SW 1271 (cell line): ENCODE measurements at regions not wholly inside any gene's neighbourhood (a gene's known extent, or its start where the extent isn't known, plus 50 kb on each side); places are given as distances from the start of the nearest gene placed in this dataset.
"Not testable (repeated sequence)": the region's sequence is repeated elsewhere in the genome, so short reads cannot be mapped to it uniquely, and the experiment has no call there.

Experiments used
- DNase-seq, 2 experiments: peaks; one replicate each; lab custom pipeline; 2025; lab: John Stamatoyannopoulos, UW

DNA sequence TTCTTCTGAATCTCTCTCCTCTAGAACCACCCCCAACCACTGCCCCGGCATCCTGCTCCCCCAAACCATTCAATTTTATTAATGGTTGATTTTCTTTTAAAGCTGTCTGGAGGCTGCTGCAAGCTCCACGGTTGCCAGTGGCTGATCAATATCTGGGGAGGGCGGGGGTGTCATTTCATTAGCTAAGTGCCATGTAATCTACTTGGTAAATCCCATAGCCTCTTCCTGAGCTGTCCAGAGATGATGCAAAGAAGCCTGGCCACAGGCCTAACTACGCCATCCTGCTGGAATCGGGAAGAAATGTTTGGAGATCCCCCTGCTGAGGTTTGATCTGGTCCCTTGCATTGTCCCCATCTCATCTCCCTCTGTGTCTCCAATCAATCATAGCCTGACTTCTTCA, 440.1 kb downstream of the MIAT start:
- no peak for DNase-seq

DNA sequence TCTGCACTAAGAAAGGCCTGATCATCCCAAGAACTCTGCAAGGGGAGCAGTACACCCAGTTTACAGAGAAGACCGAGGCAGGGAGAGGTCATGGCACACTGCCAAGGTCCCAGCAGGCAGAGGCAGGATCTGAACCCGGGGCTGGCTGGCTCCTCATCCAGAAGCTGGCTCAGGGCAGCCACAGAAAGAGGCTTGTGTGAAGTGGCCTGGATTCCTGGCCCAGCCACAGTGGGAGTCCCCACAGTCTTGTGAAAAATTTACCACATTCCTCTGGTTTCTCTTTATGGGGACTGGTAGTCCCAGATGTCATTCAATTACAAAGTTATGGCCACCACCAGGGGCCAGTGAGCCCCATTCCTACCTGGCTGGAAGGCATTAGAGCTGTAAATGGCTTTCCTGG, 440.5 kb downstream of the MIAT start:
- DNase-seq, result no peak

DNA sequence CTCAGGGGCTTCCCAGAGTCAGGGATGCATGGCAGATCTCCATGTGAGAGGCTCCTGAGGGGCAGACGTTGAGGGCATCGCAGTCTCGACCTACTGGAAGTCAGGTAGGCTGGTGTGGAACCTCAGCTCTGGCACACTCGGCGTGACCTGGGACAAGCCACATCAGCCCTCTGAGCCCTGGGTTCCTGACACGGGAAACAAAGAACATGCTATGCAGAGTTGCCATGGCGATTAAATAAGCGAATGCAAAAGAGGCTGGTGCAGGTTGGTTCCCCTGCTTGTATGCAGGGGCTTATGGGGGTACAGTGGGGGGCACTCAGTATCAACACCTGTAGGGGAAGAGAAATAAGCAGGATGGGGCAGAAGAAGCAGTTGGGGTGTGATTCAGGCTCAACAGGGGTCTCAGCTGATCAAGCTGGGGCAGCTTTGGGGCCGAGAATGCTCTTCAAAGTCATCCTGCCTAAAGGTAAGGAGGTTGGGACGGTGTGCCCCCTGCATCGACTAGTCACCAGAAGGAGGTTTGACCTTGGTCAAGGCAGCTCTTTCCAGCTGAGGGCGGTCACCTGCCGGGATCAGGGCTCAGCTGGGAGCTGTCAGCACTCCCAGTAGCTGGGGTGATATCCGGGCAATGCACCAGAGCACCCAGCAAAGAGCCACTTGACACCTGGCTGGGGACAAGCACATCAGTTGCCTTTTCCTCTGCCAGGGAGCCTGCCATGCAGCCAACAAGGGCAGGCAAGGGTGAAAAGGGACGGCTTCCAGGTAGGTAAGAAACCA, 442.7 kb downstream of the MIAT start:
- DNase-seq, result no peak

DNA sequence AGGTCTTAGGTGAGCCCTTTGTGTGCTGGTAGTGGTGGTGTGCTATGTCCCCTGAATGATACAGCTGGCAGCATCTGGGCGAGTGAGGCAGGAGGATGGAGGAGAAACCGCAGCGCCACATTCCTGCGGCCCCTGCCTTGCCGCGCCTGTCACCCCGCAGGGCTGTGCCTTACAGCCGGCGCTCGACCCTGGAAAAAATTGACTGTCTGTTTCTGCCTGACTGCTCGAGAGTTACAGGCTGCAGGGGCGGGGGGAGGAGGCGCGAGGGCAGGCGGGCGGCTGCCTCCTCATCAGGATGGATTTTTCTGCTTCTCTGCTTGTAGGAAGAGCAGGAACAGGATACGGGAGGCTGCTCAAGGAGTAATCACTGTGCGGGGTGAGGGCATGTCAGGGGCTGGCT, 443.4 kb downstream of the MIAT start:
- no peak for DNase-seq

DNA sequence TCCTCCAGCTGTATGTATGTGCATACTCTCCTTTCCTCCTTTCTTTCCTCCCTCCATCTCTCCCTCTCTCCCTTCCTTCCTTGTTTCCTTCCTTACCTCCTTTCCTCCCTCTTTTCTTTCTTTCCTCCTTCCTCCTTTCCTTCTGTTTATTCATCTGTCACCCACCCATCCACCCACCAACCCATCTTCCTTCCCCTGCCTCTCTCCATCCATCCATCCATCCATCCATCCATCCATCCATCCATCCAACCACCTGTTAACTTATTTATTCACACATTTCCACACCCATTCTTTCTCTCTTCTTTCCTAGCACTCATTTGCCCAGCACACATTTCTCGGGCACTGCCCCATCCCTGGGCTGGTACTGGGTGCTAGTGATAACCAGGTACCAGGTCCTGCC, 443.9 kb downstream of the MIAT start:
- DNase-seq, result no peak

DNA sequence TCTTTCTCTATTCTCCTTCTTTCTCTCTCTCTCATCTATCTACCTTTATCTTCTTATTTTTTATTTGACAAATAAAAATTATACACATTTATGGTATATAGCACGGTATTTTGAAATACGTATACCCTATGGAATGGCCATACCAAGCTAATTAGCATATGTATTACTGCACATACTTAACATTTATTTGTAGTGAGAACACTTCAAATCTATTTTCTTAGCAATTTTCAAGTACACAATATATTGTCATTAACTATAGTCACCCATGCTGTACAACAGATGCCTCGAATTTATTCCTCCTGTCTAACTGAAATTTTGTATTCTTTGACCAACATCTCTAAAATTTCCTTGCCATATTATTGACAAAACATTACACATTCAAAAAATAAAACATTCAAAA, 447.1 kb downstream of the MIAT start:
- no peak for DNase-seq

DNA sequence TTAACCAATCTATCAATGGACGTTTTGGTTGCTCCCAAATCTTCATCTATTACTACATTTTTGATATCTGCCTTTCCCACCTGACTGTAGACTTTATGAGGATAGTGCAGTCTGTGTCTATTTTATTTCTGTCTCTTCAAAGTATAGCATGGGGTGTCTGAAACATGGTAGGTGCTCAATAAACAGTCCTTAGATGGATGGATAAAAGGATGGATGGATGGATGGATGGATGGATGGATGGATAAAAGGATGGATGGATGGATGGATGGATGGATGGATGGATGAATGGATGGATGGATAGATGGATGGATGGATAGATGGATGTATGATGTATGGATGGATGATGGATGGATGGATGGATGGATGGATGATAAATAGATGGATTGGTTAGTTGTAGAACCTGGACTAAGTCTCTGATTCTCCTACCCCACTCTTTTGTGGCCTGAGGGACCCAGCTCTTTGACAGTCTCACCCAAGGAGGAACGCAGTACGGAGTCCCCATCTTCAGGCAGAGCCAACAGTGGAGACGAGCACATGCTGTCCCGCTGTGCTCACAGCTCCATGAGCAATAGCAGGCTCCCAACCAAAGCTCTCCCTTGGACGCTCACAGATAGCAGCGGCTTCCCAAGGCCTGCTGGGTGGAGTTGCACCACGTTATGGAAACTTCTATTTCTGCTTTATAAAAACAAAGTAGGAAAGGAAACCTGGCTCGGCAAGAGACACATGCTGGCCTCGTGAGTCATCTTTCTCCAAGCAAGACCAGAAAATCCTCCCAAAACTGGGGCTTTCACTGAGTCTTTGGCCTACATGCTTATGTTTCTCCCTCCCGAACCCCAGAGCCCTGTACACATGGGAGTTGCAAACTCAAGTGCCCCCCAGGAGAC, 448.0 kb downstream of the MIAT start:
- no peak for DNase-seq

DNA sequence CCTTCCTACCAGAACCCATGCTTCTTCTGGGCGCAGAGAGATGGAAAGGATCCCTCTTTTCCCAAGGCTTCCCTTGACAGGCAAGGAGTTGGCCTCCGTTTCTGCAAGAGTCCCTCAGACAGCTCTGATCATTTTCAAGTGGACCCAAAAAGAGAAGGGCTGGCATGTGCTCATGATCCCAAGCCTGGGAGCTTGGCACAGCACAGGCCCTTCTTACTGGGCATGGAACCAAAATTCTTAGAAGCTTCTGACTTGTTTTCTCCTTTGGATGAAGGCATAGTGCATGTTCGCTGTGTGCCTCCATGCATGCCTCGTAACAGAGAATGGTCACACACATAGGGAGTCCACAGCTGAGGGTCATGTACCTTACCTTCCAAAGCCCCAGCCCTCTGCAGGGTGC, 449.6 kb downstream of the MIAT start:
- no peak for DNase-seq

DNA sequence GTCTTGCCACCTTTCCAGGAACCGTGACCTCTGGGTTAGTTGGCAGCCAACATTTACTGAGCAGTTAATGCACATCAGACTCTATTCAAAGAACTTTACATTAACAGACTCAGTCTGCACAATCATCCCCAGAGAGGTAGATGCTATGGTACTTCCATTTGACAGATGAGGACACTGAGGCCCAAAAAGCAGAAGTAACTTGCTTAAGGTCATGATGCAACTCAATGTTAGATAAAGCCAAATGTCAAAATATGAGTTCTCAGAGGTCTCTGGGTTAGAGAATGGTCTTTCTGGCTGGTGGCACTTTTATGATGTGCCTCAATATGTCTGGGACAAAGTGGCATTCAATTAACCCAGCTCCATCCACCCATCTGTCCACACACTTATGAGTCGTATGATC, 450.0 kb downstream of the MIAT start:
- DNase-seq, result no peak

DNA sequence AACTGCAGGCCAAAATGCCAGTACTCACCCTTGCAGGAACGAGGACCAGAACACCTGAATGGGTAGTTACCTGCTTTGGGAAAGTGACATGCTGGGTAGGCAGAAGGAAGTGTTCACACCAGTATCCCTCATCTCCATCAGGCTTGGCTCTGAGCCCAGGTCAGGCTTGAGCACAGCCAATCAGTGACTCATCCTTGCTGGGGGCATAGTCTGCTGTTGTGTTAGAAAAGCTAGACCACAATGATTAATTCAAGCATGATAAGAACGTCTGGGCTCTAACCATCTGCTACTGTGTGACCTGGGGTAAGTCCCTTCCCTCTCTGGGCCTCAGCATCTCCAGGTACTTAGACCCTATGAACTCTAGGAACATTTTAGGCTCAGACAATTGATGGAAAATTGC, 450.4 kb downstream of the MIAT start:
- DNase-seq, result peak; percentile 85 to 91

DNA sequence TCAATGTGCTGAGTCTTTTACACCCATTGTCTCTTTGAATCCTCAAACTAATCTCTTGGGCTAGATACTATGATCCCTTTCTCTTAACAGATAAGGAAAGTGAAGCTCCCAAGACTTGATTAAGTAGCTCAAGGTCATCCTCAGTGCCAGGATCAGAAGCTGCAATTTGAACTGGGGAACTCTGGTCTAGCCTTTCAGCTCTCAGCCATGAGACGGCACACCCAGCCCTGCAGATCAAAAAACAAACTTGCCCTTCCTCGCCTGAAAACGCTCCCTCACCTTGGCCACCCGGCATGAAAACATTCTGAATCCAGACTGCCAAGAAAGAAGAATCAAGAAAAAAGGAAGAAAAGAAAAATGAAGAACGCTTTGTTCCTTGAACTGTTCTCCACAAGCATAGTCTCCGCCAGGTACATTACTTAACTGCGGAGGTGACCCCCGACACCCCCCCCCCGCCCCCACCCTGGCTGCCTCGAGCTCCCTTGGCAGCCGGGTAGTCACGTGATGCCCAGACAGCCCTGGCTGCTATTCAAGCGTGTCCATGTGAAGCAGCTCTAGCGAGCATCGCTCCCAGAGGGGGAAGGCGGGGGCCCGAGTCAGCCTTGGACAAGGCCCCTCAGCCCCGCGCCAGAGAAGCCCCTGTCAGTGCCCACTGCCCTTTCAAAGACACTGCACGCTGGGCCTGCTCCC, 451.2 kb downstream of the MIAT start:
- no peak for DNase-seq

DNA sequence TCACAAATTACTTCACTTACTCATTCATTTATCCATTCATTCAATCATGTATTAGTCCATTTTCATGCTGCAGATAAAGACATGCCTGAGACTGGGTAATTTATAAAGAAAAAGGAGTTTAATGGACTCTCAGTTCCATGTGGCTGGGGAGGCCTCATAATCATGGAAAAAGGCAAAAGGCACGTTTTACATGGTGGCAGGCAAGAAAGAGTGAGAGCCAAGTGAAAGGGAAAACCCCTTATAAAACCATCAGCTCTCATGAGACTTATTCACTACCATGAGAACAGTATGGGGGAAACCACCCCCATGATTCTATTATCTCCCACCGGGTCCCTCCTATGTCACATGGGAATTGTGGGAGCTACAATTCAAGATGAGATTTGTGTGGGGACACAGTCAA, 452.0 kb downstream of the MIAT start:
- DNase-seq, result not testable (repeated sequence)

DNA sequence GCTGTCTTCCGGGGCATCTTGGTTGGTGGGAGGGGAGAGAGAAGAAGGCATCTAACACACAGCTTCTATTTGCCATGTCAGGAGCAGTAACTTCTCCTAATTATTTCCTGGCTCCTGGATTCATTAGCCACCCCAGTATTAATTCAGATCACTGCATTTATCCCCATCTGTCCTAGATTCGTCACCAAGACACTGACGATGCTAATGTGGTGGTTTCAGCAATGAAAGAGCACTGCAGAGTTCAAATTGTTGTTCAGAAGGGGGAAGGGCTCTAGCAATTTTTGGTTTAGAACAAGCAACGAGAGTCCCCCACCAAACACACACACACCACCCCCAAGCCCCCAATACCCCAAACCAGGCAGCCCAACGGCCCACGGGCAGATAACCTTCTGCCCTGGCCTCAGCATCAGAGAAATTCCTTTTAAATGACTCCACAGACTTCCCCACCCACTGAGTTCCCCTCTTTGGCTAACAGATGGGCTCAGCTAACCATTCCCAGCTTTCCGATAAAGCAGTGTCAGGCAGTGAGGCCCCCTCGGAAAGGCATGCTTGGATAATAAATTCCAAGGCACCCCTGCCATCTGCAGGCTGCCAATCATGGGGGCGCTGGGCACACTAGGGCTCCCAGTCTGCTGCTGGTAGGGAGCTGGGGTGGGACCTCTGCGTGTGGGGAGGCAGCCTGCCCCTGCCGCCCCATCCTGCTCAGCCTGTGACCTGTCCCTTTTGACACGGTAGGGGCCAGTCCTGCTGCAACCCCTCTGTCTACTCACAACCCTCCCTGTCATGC, 453.5 kb downstream of the MIAT start:
- DNase-seq, result peak; percentile 42 to 86

DNA sequence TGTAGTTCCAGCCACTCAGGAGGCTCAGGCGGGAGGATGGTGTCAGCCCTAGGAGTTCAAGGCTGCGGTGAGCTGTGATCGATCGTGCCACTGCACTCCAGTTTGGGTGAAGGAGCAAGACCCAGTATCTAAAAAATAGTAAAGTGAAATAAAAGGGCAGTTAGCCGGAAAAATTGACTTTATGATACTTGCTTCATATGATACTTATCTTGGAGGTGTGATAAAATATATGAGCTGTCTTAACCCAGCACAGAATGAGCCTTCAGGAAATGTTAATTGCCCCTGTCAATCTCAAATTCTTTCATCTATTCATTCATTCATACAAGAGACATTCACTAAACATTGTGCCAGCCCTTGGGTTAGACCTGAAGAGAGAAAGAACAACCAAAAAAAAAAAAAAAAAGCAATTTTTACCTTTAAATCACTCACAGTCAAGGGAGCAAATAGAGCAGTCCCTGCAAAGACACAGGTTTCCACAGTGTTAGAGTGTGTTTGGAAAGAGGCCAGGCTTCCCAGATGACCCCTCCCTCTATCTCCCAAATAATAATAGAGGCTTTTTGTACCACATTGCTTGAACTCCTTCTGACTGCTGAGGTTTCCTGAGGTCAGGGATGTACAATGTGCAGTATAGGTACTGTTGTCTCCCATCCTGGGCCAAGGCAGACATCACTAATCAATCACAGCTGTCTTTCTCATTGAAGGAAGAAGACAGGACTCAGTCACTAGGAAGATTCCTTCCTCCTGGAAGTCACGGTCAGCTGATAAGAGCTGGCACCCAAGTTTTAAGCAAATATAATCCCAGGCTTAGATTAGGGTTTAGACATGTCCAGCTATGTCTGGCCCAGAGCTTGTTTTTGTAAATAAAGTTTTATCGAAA, 454.6 kb downstream of the MIAT start:
- DNase-seq, result no peak

DNA sequence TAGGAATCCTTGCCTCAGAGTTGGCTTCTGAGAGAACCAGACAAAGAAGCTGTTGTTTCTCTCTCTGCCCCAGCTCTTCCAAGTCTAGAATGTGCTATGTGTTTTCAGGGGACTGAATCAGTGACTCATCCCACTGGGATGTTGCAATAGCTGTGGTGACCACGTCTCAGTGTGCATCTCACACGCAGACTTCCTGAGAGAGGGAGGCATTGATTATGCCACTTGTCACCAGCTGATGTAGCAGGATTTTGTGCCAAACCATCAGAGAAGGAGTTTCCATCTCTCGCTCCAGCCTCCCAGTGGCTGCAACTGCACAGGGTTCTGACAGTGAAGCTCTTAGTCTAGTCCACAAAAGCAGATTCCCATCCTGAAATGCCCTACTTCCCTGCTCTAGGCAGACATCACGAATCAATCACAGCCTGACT, 455.8 kb downstream of the MIAT start:
- DNase-seq, result peak; percentile 82 to 93

DNA sequence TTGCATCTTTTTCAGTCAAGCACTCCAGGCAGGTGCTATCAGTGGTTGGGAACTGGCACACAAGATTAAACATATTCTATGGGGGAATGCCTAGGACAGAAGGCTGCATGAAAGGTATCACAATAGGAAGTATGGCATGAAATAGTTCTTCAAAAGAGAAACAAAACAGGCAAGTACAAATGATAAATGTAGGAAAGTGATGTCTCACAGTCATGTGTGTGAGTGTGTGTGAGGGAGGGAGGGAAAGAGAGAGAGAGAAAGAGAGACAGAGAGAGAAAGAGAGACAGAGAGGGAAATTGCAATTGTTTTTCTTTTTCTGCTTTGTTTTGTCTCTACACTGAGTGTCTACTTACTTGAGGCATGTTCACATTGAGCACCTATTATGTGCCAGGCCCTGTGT, 456.3 kb downstream of the MIAT start:
- no peak for DNase-seq

DNA sequence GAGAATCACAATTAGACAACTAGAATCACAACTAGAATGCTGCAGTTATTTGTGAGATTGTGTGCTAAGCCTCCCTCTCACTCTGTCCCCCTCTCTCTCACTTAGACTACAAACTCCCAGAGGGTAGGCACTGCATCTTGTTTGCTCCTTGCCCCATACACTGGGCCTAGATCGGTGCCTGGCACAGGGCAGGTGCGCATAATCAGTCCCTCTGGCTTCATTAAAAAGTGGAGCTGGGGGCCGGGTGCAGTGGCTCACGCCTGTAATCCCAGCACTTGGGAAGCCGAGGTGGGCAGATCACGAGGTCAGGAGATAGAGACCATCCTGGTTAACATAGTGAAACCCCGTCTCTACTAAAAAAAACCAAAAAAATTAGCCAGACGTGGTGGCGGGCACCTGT, 456.8 kb downstream of the MIAT start:
- no peak for DNase-seq

DNA sequence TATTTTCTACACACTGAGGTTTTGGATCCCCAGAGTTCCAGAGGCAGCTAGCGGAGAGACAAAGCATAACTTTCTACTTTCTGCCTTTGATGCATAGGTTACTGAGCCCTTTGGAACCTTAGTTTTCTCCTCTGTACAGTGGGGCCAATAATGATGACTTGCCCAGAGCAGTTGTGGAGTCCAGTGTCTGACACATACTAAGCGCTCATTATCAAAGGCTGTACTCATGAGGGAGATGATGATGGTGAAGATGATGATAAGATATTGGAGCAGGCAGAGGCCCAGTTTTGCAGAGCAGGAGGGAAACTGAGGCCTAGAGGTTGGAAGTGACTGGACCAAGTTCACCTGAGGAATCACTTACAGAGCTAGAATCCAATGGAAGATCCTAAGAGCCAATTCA, 458.0 kb downstream of the MIAT start:
- DNase-seq, result no peak

DNA sequence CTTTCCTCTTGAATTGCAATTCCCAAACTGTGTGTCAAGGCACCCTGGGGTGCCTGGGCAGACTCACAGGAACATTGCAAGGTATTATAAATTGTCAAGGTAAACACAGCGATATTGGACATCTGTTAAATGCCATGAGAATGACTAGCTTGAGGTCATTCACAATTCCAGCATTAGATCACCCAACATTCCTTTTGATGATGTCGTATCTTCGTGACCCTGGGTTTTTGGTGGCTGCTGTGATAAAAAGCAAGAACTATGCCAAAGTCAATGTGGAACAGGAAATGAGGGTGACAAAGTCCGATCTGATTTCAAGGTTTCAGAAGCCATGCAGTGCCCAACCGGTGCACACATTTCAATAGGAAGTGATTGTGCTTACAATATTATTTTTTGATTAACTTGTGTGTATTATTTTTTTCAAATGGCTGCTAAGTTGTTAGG, 458.4 kb downstream of the MIAT start:
- peak; percentile 79 to 93 for DNase-seq

DNA sequence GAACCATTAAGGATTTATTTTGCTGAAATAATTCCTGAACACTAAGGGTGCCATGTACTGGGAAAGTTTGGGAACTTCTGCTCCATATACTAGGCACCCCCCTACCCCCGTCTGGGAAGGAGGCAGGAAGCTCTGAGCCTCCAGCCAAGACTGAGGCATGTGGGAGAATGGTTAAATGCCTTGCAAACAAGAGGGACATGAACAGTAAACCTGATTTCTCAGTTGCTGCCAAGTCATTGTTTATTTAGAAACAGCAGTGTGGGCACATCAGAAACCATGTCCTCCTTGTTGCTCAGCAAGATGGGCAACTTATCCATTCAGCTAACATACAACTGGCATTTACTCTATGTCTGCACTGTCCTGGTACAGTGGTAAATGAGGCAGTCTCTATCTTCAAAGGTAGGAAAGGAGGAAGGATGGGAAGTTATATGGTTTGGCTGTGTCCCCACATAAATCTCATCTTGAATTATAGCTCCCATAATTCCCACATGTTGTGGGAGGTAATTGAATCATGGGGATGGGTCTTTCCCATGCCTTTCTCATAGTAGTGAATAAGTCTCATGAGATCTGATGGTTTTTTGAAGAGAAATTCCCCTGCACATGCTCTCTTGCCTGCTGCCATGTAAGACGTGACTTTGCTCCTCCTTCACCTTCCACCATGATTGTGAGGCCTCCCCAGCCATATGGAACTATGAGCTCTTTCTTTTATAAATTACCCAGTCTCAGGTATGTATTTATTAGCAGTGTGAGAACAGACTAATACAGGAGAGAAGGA, 459.1 kb downstream of the MIAT start:
- peak in 1 of 2 experiments; percentile 49 for DNase-seq
